HepG2 (cell line): ENCODE measurements at regions not wholly inside any gene's neighbourhood (a gene's known extent, or its start where the extent isn't known, plus 50 kb on each side); places are given as distances from the start of the nearest gene placed in this dataset.

Source experiments
- ATAC-seq: fragments of 200-7000 bp; cut with Tn5 transposase; 3 replicates; pipeline ENCODE4 v1.9.1; 2020; ENCODE audit warnings: mild to moderate bottlenecking, moderate library complexity
- BruUV-seq: library from RNA; stranded (reverse); fragments of 400-500 nt; replicated peaks from 2 replicates; lab custom pipeline; 2021; lab: Mats Ljungman, UMichigan
- CTCF ChIA-PET: fragments of 300-600 bp; formaldehyde crosslinking; extraction: SDS; loops from one replicate; lab custom pipeline; 2021; ENCODE audit warnings: low total read pairs, inconsistent platforms, low intra/inter-chr PET ratio; lab: Yijun Ruan, JAX
- POLR2A ChIA-PET: fragments of 350-600 bp; sonication (Branson Sonifier 250); formaldehyde crosslinking; loops from one replicate; lab custom pipeline; 2020; ENCODE audit warnings: antibody characterized with exemption, inconsistent platforms; lab: Yijun Ruan, JAX
- DNase-seq: peaks from one replicate; pipeline ENCODE4 v3.0.0-alpha.2; 2015; ENCODE audit warnings: low spot score
- FAIRE-seq: peaks from 3 replicates; lab custom pipeline; 2011; peaks lifted over from hg19 to GRCh38; lab: Jason Lieb, UNC
- H2AFZ ChIP-seq: one replicate; pipeline ENCODE4 v1.6.1; 2011; ENCODE audit warnings: low read length, inconsistent platforms
- H3K27ac ChIP-seq: fragments of 300-600 bp; 3 replicates; pipeline ENCODE4 v1.8.0; 2011; ENCODE audit warnings: mixed run types, mild to moderate bottlenecking, mixed read lengths, low read length, inconsistent platforms; ENCODE audit not compliant: insufficient read depth; ENCODE audit errors: extremely low read length
- H3K27me3 ChIP-seq, 2 experiments: fragments of 200-600 bp in 1 of 2; 2 replicates in 1 of 2; 3 replicates in 1 of 2; pipeline versions ENCODE4 v1.6.0 to v1.8.0; 2011; ENCODE audit warnings: low read length in 2 of 2, mild to moderate bottlenecking in 2 of 2, moderate library complexity in 2 of 2, inconsistent platforms in 1 of 2; ENCODE audit not compliant: insufficient read depth in 2 of 2, control insufficient read depth in 1 of 2
- H3K36me3 ChIP-seq, 2 experiments: fragments of 200-600 bp in 1 of 2; replicated peaks in 1 of 2; 2 replicates in 1 of 2; 3 replicates in 1 of 2; pipeline versions ENCODE4 v1.5.1 to v1.8.0; 2011; ENCODE audit warnings: low read length in 2 of 2, inconsistent platforms in 1 of 2; ENCODE audit not compliant: insufficient read depth in 2 of 2, control insufficient read depth in 1 of 2
- H3K4me1 ChIP-seq: 2 replicates; pipeline ENCODE4 v1.5.1; 2012; ENCODE audit warnings: low read length, inconsistent platforms; ENCODE audit not compliant: insufficient read depth
- H3K4me2 ChIP-seq: 2 replicates; pipeline ENCODE4 v1.6.0; 2011; ENCODE audit warnings: low read depth, low read length, inconsistent platforms
- H3K4me3 ChIP-seq, 3 experiments: fragments of 200-600 bp in 1 of 3; sonication (generic), shearing (Covaris generic) in 1 of 3; replicated peaks in 1 of 3; 2 replicates each; pipeline ENCODE4 v1.5.1; 2011 to 2016; ENCODE audit warnings: low read length in 3 of 3, inconsistent platforms in 2 of 3, low read depth in 2 of 3, mild to moderate bottlenecking in 2 of 3, control low read depth in 1 of 3, mixed read lengths in 1 of 3; ENCODE audit not compliant: insufficient read depth in 1 of 3
- H3K79me2 ChIP-seq: one replicate; pipeline ENCODE4 v1.6.1; 2011; ENCODE audit warnings: low read length, inconsistent platforms; ENCODE audit not compliant: insufficient read depth
- H3K9ac ChIP-seq: 2 replicates; pipeline ENCODE4 v1.6.0; 2011; ENCODE audit warnings: mild to moderate bottlenecking, low read depth, low read length, inconsistent platforms; ENCODE audit not compliant: insufficient read depth
- H3K9me3 ChIP-seq: 2 replicates; pipeline ENCODE4 v1.5.1; 2012; ENCODE audit warnings: mild to moderate bottlenecking, low read length
- H4K20me1 ChIP-seq: 2 replicates; pipeline ENCODE4 v1.6.0; 2011; ENCODE audit warnings: inconsistent platforms, mild to moderate bottlenecking, low read length, moderate library complexity; ENCODE audit not compliant: insufficient read depth
- ATF4 ChIP-seq, 2 experiments: fragments of 450-650 bp in 1 of 2; sonication (generic) in 1 of 2; formaldehyde crosslinking; IDR thresholded peaks; 2 replicates each; pipeline versions ENCODE4 v1.5.0 to v1.8.0; 2020 to 2022; ENCODE audit warnings: mild to moderate bottlenecking in 1 of 2, missing genetic modification reagents in 1 of 2
- BCL6 ChIP-seq: IDR thresholded peaks from 2 replicates; pipeline ENCODE4 v1.6.1; 2016; ENCODE audit warnings: missing genetic modification reagents, missing compliant biosample characterization
- FLYWCH1 ChIP-seq: sonication (generic); formaldehyde crosslinking; IDR thresholded peaks from 2 replicates; pipeline ENCODE4 v1.8.1; 2023; ENCODE audit warnings: mild to moderate bottlenecking, missing genetic modification reagents
- HES4 ChIP-seq: sonication (generic); formaldehyde crosslinking; IDR thresholded peaks from 2 replicates; pipeline ENCODE4 v1.9.0; 2021; ENCODE audit warnings: mild to moderate bottlenecking, missing genetic modification reagents, borderline replicate concordance
- KLF13 ChIP-seq: sonication (generic); formaldehyde crosslinking; IDR thresholded peaks from 2 replicates; pipeline ENCODE4 v1.4.0; 2020; ENCODE audit warnings: mild to moderate bottlenecking, missing genetic modification reagents
- KLF16 ChIP-seq, 2 experiments: sonication (generic) in 1 of 2; formaldehyde crosslinking in 1 of 2; IDR thresholded peaks; 2 replicates each; pipeline versions ENCODE4 v1.6.1 to v1.8.0; 2016 to 2023; ENCODE audit warnings: missing genetic modification reagents in 2 of 2, missing compliant biosample characterization in 1 of 2
- MED1 ChIP-seq: sonication (generic); formaldehyde crosslinking; IDR thresholded peaks from 2 replicates; pipeline ENCODE4 v1.4.0; 2020; ENCODE audit warnings: missing genetic modification reagents
- MTF2 ChIP-seq: sonication (generic); formaldehyde crosslinking; IDR thresholded peaks from 2 replicates; pipeline ENCODE4 v1.5.0; 2020; ENCODE audit warnings: missing genetic modification reagents, borderline replicate concordance
- NR0B2 ChIP-seq: sonication (generic); formaldehyde crosslinking; IDR thresholded peaks from 2 replicates; pipeline ENCODE4 v1.4.0; 2020; ENCODE audit warnings: mild to moderate bottlenecking, missing genetic modification reagents
- RARG ChIP-seq: sonication (generic); formaldehyde crosslinking; IDR thresholded peaks from 2 replicates; pipeline ENCODE4 v1.4.0; 2020; ENCODE audit warnings: low read depth, mild to moderate bottlenecking, missing genetic modification reagents
- ZNF660 ChIP-seq: sonication (generic); formaldehyde crosslinking; IDR thresholded peaks from 2 replicates; pipeline ENCODE4 v1.5.1; 2020; ENCODE audit warnings: mild to moderate bottlenecking, low read depth, missing genetic modification reagents, borderline replicate concordance
- ZNF776 ChIP-seq: sonication (generic); formaldehyde crosslinking; IDR thresholded peaks from 2 replicates; pipeline ENCODE4 v1.4.0; 2020; ENCODE audit warnings: mild to moderate bottlenecking, missing genetic modification reagents
- WGBS: methylation state at CpG from one replicate; pipeline ENCODE4 v1.1.6; 2017; ENCODE audit warnings: low lambda C conversion rate; 5-methylcytosine and 5-hydroxymethylcytosine counted together
- in situ Hi-C: cut with HindIII; loops from 2 replicates; pipeline ENCODE4 v1.10.0; 2017; ENCODE audit warnings: low pct_unique_long_range_greater_than_20kb; ENCODE audit not compliant: extremely low pct_ligation_motif_present
- intact Hi-C: fragments of 100-400 bp; cut with micrococcal nuclease; formaldehyde crosslinking; loops from one replicate; pipeline ENCODE4 v1.10.0; 2022; ENCODE audit not compliant: unreplicated experiment

DNA sequence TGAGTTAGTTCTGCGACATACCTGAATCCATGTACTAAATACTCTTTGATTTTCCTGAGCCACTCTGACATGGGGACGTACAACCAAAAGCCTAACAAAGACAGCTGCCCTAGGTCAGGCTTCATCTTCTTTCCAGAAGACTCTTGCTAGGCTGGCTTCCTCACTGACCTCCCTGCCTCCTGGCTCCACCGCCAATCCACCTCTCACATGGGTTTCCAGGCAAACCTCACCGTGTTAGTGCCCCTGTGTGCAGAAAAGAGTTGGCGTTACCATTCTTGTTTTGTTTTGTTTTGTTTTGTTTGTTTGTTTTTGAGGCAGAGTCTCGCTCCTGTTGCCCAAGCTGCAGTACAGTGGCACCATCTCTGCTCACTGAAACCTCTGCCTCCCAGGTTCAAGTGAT lies 135.3 kb downstream of the WSCD1 start:
- H3K79me2 ChIP-seq = no peaks in the 10 kb centered on the region
- H3K4me2 ChIP-seq = no peak overlapping the region
- H3K9me3 ChIP-seq = no peaks in the 10 kb centered on the region
- CTCF ChIA-PET = no interaction called here
- no peaks in the 10 kb centered on the region for H3K36me3 ChIP-seq
- BruUV-seq = no TSS peak
- TF ChIP-seq HES4 (no peak), NR0B2 (no peak), ZNF776 (CRISPR knock-in tag) (no peak), RARG (CRISPR knock-in tag) (no peak), MED1 (CRISPR knock-in tag) (no peak), KLF16 (CRISPR knock-in tag; IDR thresholded peaks at IDR 0.05) (no peak)
- DNase-seq = no peak
- no peak overlapping the region for H3K9ac ChIP-seq
- no peak for FAIRE-seq
- POLR2A ChIA-PET = no interaction called here
- peaks cover 0 to 8% of the 10 kb centered on the region in 2 experiments; a peak in 2 of 5 replicates for H3K27me3 ChIP-seq
- H2AFZ ChIP-seq = no peak overlapping the region
- no peak overlapping the region for H3K27ac ChIP-seq
- H3K4me3 ChIP-seq = no peak overlapping the region
- 25% methylated on average over 6 of the region's 6 CpGs for WGBS
- intact Hi-C loops = no loop called here
- H4K20me1 ChIP-seq = no peaks in the 10 kb centered on the region
- in situ Hi-C loops = no loop called here
- ATAC-seq = no peak
- no peaks in the 10 kb centered on the region for H3K4me1 ChIP-seq

DNA sequence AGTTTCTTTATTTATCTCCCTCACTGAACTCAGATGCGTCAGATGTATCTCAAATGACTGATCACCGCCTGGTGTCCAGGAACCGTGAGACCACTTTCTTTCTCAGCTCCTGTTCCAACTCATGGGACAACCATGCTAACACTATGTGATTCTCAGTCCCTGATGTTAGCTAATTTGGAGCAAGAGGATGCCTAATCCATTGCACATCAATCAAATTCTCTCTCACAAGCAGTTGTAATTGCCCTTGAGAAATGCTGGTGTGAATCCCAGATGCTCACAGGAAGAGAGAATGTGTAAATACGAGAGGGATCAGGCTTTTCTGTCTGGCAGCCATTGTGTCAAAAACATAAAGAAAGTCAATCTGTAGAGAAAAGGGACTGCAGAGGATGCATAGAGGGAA lies 134.9 kb downstream of the WSCD1 start:
- WGBS = 21% methylated on average over 4 of the region's 4 CpGs
- no peak for DNase-seq
- no peak for FAIRE-seq
- Histone ChIP-seq H3K4me3 (no peak overlapping the region), H3K9ac (no peak overlapping the region), H4K20me1 (no peaks in the 10 kb centered on the region), H3K27me3 (peaks cover 0 to 8% of the 10 kb centered on the region in 2 experiments; a peak in 2 of 5 replicates), H3K79me2 (no peaks in the 10 kb centered on the region), H2AFZ (no peak overlapping the region), H3K9me3 (no peaks in the 10 kb centered on the region), H3K36me3 (no peaks in the 10 kb centered on the region), H3K27ac (no peak overlapping the region), H3K4me1 (no peaks in the 10 kb centered on the region), H3K4me2 (no peak overlapping the region)
- TF ChIP-seq ZNF660 (CRISPR knock-in tag) (no peak), ATF4 (CRISPR knock-in tag; IDR thresholded peaks at IDR 0.05) (no peak), FLYWCH1 (CRISPR knock-in tag) (no peak), KLF13 (CRISPR knock-in tag) (no peak), BCL6 (no peak), MTF2 (CRISPR knock-in tag) (no peak)
- intact Hi-C loops = no loop called here
- no peak for ATAC-seq
- no TSS peak for BruUV-seq
- in situ Hi-C loops = no loop called here
- CTCF ChIA-PET = no interaction called here
- POLR2A ChIA-PET = no interaction called here
